ENCODE measurements at regions not wholly inside any gene's neighbourhood (a gene's known extent, or its start where the extent isn't known, plus 50 kb on each side); places are given as distances from the start of the nearest gene placed in this dataset.

- TF ChIP-seq CTCF (IDR thresholded peaks at IDR 0.05), result no peak
- TF ChIP-seq POLR2A (IDR thresholded peaks at IDR 0.05), result no peak
Measured at GRCh38 chr3:117238806-117239205, 529.2 kb downstream of the TUSC7 start.

All from adrenal gland (tissue), 5 donors.